ENCODE measurements at regions not wholly inside any gene's neighbourhood (a gene's known extent, or its start where the extent isn't known, plus 50 kb on each side); places are given as distances from the start of the nearest gene placed in this dataset.

DNA sequence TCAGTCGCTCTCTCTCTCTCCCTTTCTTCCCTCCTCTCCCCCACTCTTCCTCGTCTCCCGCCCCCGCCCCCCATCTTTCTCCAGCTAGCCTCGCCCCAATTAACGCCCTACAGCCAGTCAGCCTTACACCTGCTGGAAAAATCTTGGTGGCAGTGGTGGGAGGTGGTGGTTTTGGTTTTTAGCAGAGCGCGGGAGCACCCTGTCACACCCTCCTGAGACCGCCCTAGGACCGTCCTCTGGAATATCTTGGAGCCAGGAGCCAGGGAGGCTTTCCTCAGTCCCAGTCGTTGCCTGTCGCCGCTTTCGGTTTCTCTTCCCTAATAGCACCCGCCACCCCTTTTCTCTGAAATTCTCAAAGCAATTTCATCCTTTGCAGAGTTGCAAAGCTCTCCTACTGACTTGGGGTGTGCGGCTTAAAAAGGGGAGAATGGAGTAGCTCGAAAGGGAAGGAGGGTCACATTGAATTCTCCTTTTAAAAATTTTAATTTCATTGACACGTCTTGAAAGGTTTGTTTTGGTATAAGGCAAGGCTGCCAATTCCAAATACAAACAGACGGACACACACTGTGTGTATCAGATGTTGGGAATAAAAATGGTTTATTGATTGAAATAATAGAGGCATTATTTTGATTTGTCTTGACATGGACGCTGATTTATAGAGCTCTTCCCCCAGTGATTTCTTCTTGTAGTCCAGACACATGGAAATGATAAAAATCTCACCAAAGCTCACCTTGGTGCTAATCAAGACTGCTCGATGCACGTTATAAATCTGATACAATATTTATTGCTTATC is 301.3 kb downstream of the PARP8 start:
- TF ChIP-seq, protein P1, sequence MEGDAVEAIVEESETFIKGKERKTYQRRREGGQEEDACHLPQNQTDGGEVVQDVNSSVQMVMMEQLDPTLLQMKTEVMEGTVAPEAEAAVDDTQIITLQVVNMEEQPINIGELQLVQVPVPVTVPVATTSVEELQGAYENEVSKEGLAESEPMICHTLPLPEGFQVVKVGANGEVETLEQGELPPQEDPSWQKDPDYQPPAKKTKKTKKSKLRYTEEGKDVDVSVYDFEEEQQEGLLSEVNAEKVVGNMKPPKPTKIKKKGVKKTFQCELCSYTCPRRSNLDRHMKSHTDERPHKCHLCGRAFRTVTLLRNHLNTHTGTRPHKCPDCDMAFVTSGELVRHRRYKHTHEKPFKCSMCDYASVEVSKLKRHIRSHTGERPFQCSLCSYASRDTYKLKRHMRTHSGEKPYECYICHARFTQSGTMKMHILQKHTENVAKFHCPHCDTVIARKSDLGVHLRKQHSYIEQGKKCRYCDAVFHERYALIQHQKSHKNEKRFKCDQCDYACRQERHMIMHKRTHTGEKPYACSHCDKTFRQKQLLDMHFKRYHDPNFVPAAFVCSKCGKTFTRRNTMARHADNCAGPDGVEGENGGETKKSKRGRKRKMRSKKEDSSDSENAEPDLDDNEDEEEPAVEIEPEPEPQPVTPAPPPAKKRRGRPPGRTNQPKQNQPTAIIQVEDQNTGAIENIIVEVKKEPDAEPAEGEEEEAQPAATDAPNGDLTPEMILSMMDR (IDR thresholded peaks at IDR 0.05; ENCODE audit: borderline replicate concordance, extremely low read depth, low read length, poor library complexity, severe bottlenecking), result no peak
- no peak for TF ChIP-seq EZH2 (IDR thresholded peaks at IDR 0.05; ENCODE audit: borderline replicate concordance, low read depth, low read length, severe bottlenecking)

Measured in DND-41 (cell line).